IMR-90 (cell line): ENCODE measurements at regions not wholly inside any gene's neighbourhood (a gene's known extent, or its start where the extent isn't known, plus 50 kb on each side); places are given as distances from the start of the nearest gene placed in this dataset.

Experiments used
- CEBPB ChIP-seq: IDR thresholded peaks from 2 replicates; pipeline ENCODE4 v1.6.1; 2012; ENCODE audit warnings: low read depth, low read length, improper control_type of control experiment
- MAFK ChIP-seq: IDR thresholded peaks from 2 replicates; pipeline ENCODE4 v1.6.1; 2012; ENCODE audit warnings: low read depth, low read length, improper control_type of control experiment
- POLR2A ChIP-seq: IDR thresholded peaks from 2 replicates; pipeline ENCODE4 v1.6.1; 2012; ENCODE audit warnings: mild to moderate bottlenecking, low read depth, low read length
- RFX5 ChIP-seq: IDR thresholded peaks from 2 replicates; pipeline ENCODE4 v1.8.0; 2012; ENCODE audit warnings: low read depth, mild to moderate bottlenecking, low read length, moderate library complexity
- TF ChIP-seq, protein P1 (sequence below): conservative IDR thresholded peaks from 2 replicates; pipeline ENCODE4 v1.5.1; 2012; ENCODE audit warnings: mild to moderate bottlenecking, low read depth, low read length, improper control_type of control experiment
- TF ChIP-seq, protein P2 (sequence below): fragments of 150-350 bp; IDR thresholded peaks from 2 replicates; pipeline ENCODE4 v1.6.1; 2017; ENCODE audit warnings: mild to moderate bottlenecking, antibody characterized with exemption, low read length, low read depth

DNA sequence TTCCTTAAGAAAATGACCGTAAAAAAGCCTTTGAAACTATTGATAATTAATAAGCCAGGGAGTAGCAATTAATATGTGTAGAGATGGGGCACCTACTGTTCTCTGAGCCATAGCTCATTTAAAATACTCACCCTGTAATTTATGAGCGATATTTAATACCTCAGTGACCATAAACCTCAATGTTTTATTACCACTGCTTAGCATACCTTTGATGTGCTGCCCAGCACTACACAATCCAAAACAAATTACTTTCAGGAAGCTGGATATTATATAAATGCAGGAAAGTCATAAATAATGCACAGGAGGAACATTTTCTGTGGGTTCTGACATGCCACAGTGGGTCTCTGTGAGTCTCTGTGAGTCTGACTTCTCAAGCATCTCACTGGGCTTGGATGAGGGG is 166.1 kb upstream of the RPL34 start:
- TF ChIP-seq POLR2A, result no peak
- TF ChIP-seq, protein P1, sequence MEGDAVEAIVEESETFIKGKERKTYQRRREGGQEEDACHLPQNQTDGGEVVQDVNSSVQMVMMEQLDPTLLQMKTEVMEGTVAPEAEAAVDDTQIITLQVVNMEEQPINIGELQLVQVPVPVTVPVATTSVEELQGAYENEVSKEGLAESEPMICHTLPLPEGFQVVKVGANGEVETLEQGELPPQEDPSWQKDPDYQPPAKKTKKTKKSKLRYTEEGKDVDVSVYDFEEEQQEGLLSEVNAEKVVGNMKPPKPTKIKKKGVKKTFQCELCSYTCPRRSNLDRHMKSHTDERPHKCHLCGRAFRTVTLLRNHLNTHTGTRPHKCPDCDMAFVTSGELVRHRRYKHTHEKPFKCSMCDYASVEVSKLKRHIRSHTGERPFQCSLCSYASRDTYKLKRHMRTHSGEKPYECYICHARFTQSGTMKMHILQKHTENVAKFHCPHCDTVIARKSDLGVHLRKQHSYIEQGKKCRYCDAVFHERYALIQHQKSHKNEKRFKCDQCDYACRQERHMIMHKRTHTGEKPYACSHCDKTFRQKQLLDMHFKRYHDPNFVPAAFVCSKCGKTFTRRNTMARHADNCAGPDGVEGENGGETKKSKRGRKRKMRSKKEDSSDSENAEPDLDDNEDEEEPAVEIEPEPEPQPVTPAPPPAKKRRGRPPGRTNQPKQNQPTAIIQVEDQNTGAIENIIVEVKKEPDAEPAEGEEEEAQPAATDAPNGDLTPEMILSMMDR, result no peak
- no peak for TF ChIP-seq RFX5
- no peak for TF ChIP-seq CEBPB
- TF ChIP-seq, protein P2, sequence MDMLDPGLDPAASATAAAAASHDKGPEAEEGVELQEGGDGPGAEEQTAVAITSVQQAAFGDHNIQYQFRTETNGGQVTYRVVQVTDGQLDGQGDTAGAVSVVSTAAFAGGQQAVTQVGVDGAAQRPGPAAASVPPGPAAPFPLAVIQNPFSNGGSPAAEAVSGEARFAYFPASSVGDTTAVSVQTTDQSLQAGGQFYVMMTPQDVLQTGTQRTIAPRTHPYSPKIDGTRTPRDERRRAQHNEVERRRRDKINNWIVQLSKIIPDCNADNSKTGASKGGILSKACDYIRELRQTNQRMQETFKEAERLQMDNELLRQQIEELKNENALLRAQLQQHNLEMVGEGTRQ, result no peak
- TF ChIP-seq MAFK, result no peak
